Erythroblast (primary cell): ENCODE measurements at regions not wholly inside any gene's neighbourhood (a gene's known extent, or its start where the extent isn't known, plus 50 kb on each side); places are given as distances from the start of the nearest gene placed in this dataset.

Source experiments
- DNase-seq, 2 experiments: peaks; one replicate each; lab custom pipeline; 2025; lab: John Stamatoyannopoulos, UW
- GATA1 ChIP-seq: IDR thresholded peaks from 2 replicates; pipeline ENCODE4 v1.6.1; 2011; ENCODE audit warnings: low read depth, mild to moderate bottlenecking, control low read depth, low read length, moderate library complexity
- POLR2A ChIP-seq: IDR thresholded peaks from 2 replicates; pipeline ENCODE4 v1.6.1; 2011; ENCODE audit warnings: mild to moderate bottlenecking, low read length

GRCh38 chr11:122348659-122349409 is 232.8 kb upstream of the BLID start:
- no peak for DNase-seq
- no peak for TF ChIP-seq GATA1
- no peak for TF ChIP-seq POLR2A

- TF ChIP-seq GATA1 (no peak), POLR2A (no peak)
- DNase-seq: no peak
Observed at GRCh38 chr11:122346006-122346405, 230.0 kb upstream of the BLID start.

GRCh38 chr11:122345586-122345985 is 229.6 kb upstream of the BLID start:
- TF ChIP-seq POLR2A: no peak
- TF ChIP-seq GATA1: no peak
- DNase-seq: no peak

GRCh38 chr11:122344215-122344614 is 228.2 kb upstream of the BLID start:
- no peak for DNase-seq
- TF ChIP-seq GATA1: no peak
- no peak for TF ChIP-seq POLR2A

GRCh38 chr11:122343210-122343609 is 227.2 kb upstream of the BLID start:
- DNase-seq: no peak
- TF ChIP-seq GATA1 (no peak), POLR2A (no peak)

GRCh38 chr11:122342089-122342744 is 226.2 kb upstream of the BLID start:
- TF ChIP-seq GATA1 (no peak), POLR2A (no peak)
- no peak for DNase-seq

GRCh38 chr11:122341477-122341876 is 225.5 kb upstream of the BLID start:
- no peak for TF ChIP-seq GATA1
- TF ChIP-seq POLR2A: no peak
- no peak for DNase-seq

- DNase-seq: no peak
- TF ChIP-seq POLR2A (no peak), GATA1 (no peak)
Observed at GRCh38 chr11:122340607-122341290, 224.7 kb upstream of the BLID start.

GRCh38 chr11:122339436-122340060 is 223.5 kb upstream of the BLID start:
- TF ChIP-seq GATA1 (no peak), POLR2A (no peak)
- peak in 1 of 2 experiments; percentile 25 for DNase-seq

GRCh38 chr11:122337704-122338103 is 221.7 kb upstream of the BLID start:
- peak; percentile 71 to 92 for DNase-seq
- no peak for TF ChIP-seq POLR2A

GRCh38 chr11:122337241-122337640 is 221.2 kb upstream of the BLID start:
- peak; percentile 69 to 83 for DNase-seq
- TF ChIP-seq POLR2A (no peak), GATA1 (no peak)

- TF ChIP-seq GATA1 (no peak), POLR2A (no peak)
- peak; percentile 31 to 43 for DNase-seq
Observed at GRCh38 chr11:122336706-122337105, 220.7 kb upstream of the BLID start.

- no peak for DNase-seq
- TF ChIP-seq GATA1: no peak
- TF ChIP-seq POLR2A: no peak
Observed at GRCh38 chr11:122334546-122335339, 218.7 kb upstream of the BLID start.

GRCh38 chr11:122333467-122333866 is 217.5 kb upstream of the BLID start:
- no peak for DNase-seq
- TF ChIP-seq GATA1 (no peak), POLR2A (no peak)
